ENCODE measurements at regions not wholly inside any gene's neighbourhood (a gene's known extent, or its start where the extent isn't known, plus 50 kb on each side); places are given as distances from the start of the nearest gene placed in this dataset.
"Not testable (repeated sequence)": the region's sequence is repeated elsewhere in the genome, so short reads cannot be mapped to it uniquely, and the experiment has no call there.

- H3K4me3 ChIP-seq (ENCODE audit: low read depth, low read length): no peak overlapping the region
- DNase-seq (ENCODE audit: low read depth): no peak
- no peak for TF ChIP-seq CTCF (IDR thresholded peaks at IDR 0.05; ENCODE audit: low read depth, low read length, missing control alignments)
Measured at GRCh38 chrX:150269605-150270254, 93.4 kb upstream of the MAMLD1 start.

GRCh38 chrX:150270622-150271021, 92.5 kb upstream of the MAMLD1 start:
- H3K4me3 ChIP-seq (ENCODE audit: low read depth, low read length): no peak overlapping the region
- no peak for TF ChIP-seq CTCF (IDR thresholded peaks at IDR 0.05; ENCODE audit: low read depth, low read length, missing control alignments)
- no peak for DNase-seq (ENCODE audit: low read depth)

GRCh38 chrX:150273575-150274294, 89.4 kb upstream of the MAMLD1 start:
- not testable (repeated sequence) for DNase-seq (ENCODE audit: low read depth); H3K4me3 ChIP-seq (ENCODE audit: low read depth, low read length)

DNA sequence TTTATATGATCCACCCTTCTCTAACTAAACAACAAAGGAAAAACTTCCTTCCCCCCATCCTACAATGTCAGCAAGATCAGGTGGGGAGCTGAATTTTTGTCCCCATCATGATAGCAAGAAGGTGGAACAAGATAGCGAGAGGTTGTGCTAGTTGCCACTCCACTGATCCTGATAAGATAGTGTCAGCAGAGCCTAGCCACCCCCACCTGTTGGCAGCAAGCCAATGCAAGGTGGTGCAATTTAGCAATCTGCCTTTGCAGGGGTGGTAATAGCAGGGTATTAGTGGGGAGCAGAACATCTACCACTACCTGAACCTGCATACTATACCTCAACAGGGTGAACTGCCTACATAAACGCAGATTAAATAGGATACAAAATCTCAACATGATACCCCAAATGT, 80.2 kb upstream of the MAMLD1 start:
- TF ChIP-seq CTCF (IDR thresholded peaks at IDR 0.05; ENCODE audit: low read depth, low read length, missing control alignments): no peak
- no peak overlapping the region for H3K4me3 ChIP-seq (ENCODE audit: low read depth, low read length)
- DNase-seq (ENCODE audit: low read depth): no peak

GRCh38 chrX:150291014-150291413, 72.1 kb upstream of the MAMLD1 start:
- no peak overlapping the region for H3K4me3 ChIP-seq (ENCODE audit: low read depth, low read length)
- no peak for DNase-seq (ENCODE audit: low read depth)
- no peak for TF ChIP-seq CTCF (IDR thresholded peaks at IDR 0.05; ENCODE audit: low read depth, low read length, missing control alignments)

DNA sequence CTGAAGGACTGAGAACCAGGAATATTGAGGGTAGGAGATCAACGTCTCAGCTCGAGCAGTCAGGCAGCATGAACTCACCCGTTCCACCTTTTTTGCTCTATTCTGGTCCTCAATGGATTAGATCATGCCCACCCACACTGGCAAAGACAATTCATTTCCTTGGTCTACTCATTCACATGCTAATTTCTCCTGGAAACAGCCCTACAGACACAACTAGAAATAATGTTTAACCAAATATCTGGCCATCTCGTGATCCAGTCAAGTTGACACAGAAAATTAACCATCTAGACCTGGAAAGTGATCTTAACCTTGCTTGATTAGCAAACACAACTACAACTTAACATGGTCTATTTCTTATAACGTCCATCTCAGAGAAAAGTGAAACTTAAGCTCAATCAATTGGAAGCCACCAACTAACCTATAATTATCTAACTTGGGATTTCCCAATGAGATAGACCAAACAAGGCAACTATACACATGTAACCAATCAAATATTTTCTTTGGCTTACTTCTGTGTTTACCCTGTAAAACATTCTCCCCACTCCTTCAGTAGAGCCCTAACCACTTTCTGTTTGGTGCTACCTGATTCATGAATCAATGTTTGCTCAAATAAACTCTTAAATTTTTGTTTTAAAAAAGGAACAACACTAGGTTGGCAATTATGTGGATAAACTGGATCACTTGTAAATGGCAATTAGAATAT, 69.7 kb upstream of the MAMLD1 start:
- TF ChIP-seq CTCF (IDR thresholded peaks at IDR 0.05; ENCODE audit: low read depth, low read length, missing control alignments): no peak
- H3K4me3 ChIP-seq (ENCODE audit: low read depth, low read length): no peak overlapping the region
- no peak for DNase-seq (ENCODE audit: low read depth)

DNA sequence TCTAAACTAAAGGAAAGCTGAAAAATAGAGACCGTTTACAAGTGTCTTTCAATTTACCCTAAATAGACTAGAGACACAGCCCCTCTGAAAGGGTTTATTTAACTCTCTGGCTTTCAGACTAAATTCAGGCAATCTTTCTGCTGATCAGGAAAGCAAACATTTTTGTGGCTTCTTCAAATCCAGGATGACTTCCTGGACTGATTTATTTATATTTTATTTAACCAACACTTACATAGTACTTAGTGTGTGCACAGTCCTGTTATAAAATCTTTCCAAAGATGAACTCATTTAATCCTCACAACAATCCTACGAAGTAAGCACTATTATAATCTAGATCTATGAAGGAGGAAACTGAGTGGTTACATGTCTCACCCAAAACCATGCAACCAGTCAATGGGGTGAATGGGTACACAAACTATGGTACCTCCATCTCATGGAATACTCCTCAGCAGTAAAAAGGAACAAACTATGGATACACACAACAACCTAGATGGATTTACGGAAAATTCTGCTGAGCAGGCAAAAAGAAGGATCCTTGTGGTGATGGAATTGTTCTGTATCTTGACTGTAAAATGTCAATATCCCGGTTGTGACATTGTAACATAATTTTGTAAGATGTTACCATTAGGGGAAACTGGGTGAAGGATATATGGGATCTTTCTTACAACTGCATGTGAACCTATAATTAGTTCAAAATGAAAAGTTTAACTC, 64.1 kb upstream of the MAMLD1 start:
- no peak for TF ChIP-seq CTCF (IDR thresholded peaks at IDR 0.05; ENCODE audit: low read depth, low read length, missing control alignments)
- no peak overlapping the region for H3K4me3 ChIP-seq (ENCODE audit: low read depth, low read length)
- DNase-seq (ENCODE audit: low read depth): no peak

Data from GM12864 (cell line).